Activated naive CD4-positive, alpha-beta T cell treated with anti-CD3 and anti-CD28 coated beads for 36 hours (primary cell): ENCODE measurements at regions not wholly inside any gene's neighbourhood (a gene's known extent, or its start where the extent isn't known, plus 50 kb on each side); places are given as distances from the start of the nearest gene placed in this dataset.
"Not testable (repeated sequence)": the region's sequence is repeated elsewhere in the genome, so short reads cannot be mapped to it uniquely, and the experiment has no call there.

Experiments used
- CTCF ChIA-PET: fragments of 350-600 bp; sonication (Branson Sonifier 250); formaldehyde crosslinking; loops from one replicate; lab custom pipeline; 2021; ENCODE audit warnings: antibody characterized with exemption; lab: Charles Lee
- DNase-seq: peaks from one replicate; pipeline ENCODE4 v3.0.0-alpha.2; 2020
- H3K27ac Mint-ChIP-seq: one replicate; pipeline ENCODE4 v1.8.0; 2021; ENCODE audit warnings: mild to moderate bottlenecking, mixed read lengths
- H3K27me3 Mint-ChIP-seq: one replicate; pipeline ENCODE4 v1.8.0; 2021; ENCODE audit warnings: low read depth, mixed read lengths
- H3K36me3 Mint-ChIP-seq: one replicate; pipeline ENCODE4 v1.8.0; 2021; ENCODE audit warnings: low read depth, mixed read lengths
- H3K4me1 Mint-ChIP-seq: one replicate; pipeline ENCODE4 v1.8.0; 2021; ENCODE audit warnings: low read depth, mixed read lengths
- H3K4me3 Mint-ChIP-seq: one replicate; pipeline ENCODE4 v1.8.0; 2021; ENCODE audit warnings: mild to moderate bottlenecking, moderate library complexity, mixed read lengths
- H3K9me3 Mint-ChIP-seq: one replicate; pipeline ENCODE4 v1.8.0; 2021; ENCODE audit warnings: mixed read lengths
- intact Hi-C: fragments of 100-400 bp; cut with micrococcal nuclease; formaldehyde crosslinking; loops from one replicate; pipeline ENCODE4 v1.15.1; 2023

GRCh38 chr14:38561657-38562056 lies 305.8 kb upstream of the CLEC14A start:
- no peaks in the 10 kb centered on the region for H3K4me1 Mint-ChIP-seq
- H3K4me3 Mint-ChIP-seq = no peak overlapping the region
- H3K36me3 Mint-ChIP-seq = no peaks in the 10 kb centered on the region
- CTCF ChIA-PET = no interaction called here
- peaks cover 14% of the 10 kb centered on the region for H3K9me3 Mint-ChIP-seq
- no peaks in the 10 kb centered on the region for H3K27me3 Mint-ChIP-seq
- intact Hi-C loops = no loop called here
- no peak overlapping the region for H3K27ac Mint-ChIP-seq
- DNase-seq = no peak

GRCh38 chr14:38559711-38560110 lies 303.8 kb upstream of the CLEC14A start:
- CTCF ChIA-PET = interaction anchor here (0.9 kb wide), 1 partner anchor 24 kb away, joined by 3 read pairs; no protein-coding TSS in a partner anchor
- Mint-ChIP-seq H3K27me3 (no peaks in the 10 kb centered on the region), H3K4me3 (no peak overlapping the region), H3K27ac (no peak overlapping the region), H3K4me1 (no peaks in the 10 kb centered on the region), H3K36me3 (no peaks in the 10 kb centered on the region), H3K9me3 (peaks cover 14% of the 10 kb centered on the region)
- no peak for DNase-seq
- intact Hi-C loops = no loop called here

DNA sequence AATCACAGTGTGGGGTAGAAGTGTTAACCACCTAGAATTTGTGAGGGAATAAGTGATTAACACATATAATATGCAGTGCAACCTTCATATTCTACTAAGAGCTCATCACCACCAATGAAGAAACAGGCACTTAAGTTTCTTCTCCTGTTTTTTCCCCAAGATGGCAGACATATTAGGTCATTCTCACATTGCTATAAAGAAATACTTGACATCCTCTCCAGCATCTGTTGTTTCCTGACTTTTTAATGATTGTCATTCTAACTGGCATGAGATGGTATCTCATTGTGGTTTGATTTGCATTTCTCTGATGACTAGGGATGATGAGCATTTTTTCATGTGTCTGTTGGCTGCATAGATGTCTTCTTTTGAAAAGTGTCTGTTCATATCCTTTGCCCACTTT lies 301.5 kb upstream of the CLEC14A start:
- CTCF ChIA-PET, DNase-seq, H3K27ac Mint-ChIP-seq, H3K36me3 Mint-ChIP-seq, H3K4me1 Mint-ChIP-seq, H3K27me3 Mint-ChIP-seq, H3K4me3 Mint-ChIP-seq, intact Hi-C loops: not testable (repeated sequence)
- H3K9me3 Mint-ChIP-seq = peaks cover 12% of the 10 kb centered on the region

DNA sequence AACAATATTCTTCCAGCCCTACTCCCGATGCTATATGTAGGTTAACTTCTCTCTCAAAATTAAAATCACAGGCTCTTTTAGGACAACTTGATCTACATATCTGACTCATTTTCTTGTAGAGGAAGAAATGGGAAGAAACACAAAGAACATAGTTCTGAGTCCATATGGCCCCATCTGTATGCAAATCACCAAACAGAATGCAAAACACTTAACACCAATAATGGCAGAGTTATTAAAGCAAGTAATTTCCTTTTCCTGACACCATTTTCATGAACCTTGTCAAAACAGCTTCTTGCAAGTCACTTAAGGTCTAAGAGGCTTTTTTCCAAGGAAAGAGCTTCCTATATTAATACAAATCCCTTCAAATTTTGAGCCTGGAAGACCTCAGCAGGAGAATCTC lies 300.4 kb upstream of the CLEC14A start:
- intact Hi-C loops = no loop called here
- H3K4me1 Mint-ChIP-seq = no peaks in the 10 kb centered on the region
- DNase-seq = no peak
- H3K27ac Mint-ChIP-seq = no peak overlapping the region
- H3K36me3 Mint-ChIP-seq = no peaks in the 10 kb centered on the region
- no peak overlapping the region for H3K4me3 Mint-ChIP-seq
- H3K9me3 Mint-ChIP-seq = peaks cover 12% of the 10 kb centered on the region
- peaks cover 2% of the 10 kb centered on the region for H3K27me3 Mint-ChIP-seq
- CTCF ChIA-PET = interaction anchor here (0.6 kb wide), 1 partner anchor 67 kb away, joined by 6 read pairs; no protein-coding TSS in a partner anchor

DNA sequence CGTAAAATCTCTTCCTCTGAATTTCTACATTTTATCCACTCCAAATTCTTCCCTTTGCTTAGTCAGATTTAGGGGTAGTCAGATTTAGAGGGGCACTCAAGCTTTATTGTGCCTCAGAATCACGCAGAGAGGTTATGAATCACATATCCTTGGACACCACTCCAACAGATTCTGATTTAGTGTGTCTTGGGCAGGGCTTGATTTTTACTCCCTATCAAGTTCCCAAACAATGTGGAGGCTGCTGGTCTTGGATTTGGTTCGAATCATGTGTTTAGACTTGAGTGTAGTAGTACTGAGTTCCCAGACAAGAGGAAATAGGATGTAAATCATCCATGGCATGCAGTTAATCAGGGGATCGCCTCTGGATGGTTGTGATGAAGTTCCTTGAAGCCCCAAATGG lies 298.1 kb upstream of the CLEC14A start:
- CTCF ChIA-PET = no interaction called here
- Mint-ChIP-seq H3K36me3 (no peaks in the 10 kb centered on the region), H3K4me3 (no peak overlapping the region), H3K27ac (no peak overlapping the region), H3K9me3 (peaks cover 7% of the 10 kb centered on the region), H3K27me3 (peaks cover 2% of the 10 kb centered on the region), H3K4me1 (no peaks in the 10 kb centered on the region)
- intact Hi-C loops = no loop called here
- DNase-seq = no peak

DNA sequence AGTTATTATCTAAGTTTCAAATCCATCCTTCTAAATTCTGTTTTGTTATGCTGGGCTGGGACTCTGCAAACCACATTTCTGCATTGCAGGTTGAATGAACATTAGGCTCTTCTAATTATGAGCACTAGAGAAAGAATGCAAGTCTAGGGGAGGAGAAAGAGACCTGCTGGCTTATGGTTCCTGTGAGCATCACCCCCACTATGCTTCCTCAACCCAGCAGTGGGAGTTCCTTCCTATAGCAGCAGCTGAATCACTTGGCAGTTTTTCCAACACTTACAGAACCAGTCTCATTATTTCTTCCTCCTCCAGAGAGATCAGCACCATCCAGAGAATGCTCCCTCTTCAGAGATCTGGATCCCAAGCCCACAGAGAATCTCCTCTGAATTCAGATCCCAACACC lies 297.7 kb upstream of the CLEC14A start:
- DNase-seq = no peak
- H3K4me3 Mint-ChIP-seq = no peak overlapping the region
- H3K9me3 Mint-ChIP-seq = peaks cover 3% of the 10 kb centered on the region
- no peaks in the 10 kb centered on the region for H3K36me3 Mint-ChIP-seq
- peaks cover 2% of the 10 kb centered on the region for H3K27me3 Mint-ChIP-seq
- H3K27ac Mint-ChIP-seq = no peak overlapping the region
- no peaks in the 10 kb centered on the region for H3K4me1 Mint-ChIP-seq
- intact Hi-C loops = no loop called here
- CTCF ChIA-PET = no interaction called here

DNA sequence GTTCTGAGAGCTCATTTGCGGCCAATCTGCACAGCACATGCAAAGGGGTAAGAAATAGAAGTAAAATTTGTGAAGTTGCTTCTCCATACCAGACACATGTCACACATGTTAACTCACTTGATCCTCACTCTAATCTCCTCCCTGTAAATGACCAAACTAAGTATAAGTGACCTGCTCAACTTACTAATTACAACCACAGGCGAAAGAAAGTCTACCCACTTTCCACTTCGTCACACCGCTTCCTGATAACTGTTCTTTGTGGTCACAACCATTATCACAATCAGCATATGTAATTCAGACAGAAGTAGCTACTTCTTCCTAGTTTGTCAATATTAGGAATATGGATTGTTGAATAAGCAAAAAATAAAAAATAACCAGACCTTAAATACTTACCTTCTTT lies 293.7 kb upstream of the CLEC14A start:
- Mint-ChIP-seq H3K9me3 (no peaks in the 10 kb centered on the region), H3K27me3 (peaks cover 2% of the 10 kb centered on the region), H3K4me1 (no peaks in the 10 kb centered on the region), H3K4me3 (no peak overlapping the region), H3K27ac (no peak overlapping the region), H3K36me3 (no peaks in the 10 kb centered on the region)
- CTCF ChIA-PET = no interaction called here
- intact Hi-C loops = no loop called here
- no peak for DNase-seq

DNA sequence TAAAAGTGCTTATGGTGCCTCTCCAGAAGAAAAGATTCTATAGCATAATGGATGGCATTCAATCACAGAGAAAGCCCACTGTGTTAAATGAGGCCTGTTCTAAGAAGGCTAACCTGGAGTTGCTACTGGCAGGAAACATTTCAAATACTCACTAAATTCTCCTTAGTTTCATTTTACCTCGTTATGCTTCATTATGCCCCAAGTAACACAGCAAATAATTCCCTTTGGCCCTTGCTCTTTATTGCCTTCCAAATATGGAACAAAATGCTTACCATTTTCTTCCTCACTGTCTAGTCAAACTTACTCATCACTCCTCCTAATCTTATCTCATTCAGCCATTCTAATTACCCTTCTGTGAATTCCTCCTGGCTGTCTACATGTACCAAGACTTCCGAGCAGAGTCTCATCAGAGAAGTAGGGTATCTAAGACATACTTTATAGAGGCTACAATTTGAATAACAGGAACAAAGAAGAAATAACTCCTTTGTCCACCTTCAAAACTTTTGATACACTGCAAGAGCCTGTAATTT lies 292.1 kb upstream of the CLEC14A start:
- CTCF ChIA-PET = no interaction called here
- H3K4me3 Mint-ChIP-seq = no peak overlapping the region
- H3K27ac Mint-ChIP-seq = no peak overlapping the region
- H3K4me1 Mint-ChIP-seq = no peaks in the 10 kb centered on the region
- DNase-seq = no peak
- peaks cover 2% of the 10 kb centered on the region for H3K27me3 Mint-ChIP-seq
- intact Hi-C loops = no loop called here
- H3K36me3 Mint-ChIP-seq = no peaks in the 10 kb centered on the region
- H3K9me3 Mint-ChIP-seq = no peaks in the 10 kb centered on the region

DNA sequence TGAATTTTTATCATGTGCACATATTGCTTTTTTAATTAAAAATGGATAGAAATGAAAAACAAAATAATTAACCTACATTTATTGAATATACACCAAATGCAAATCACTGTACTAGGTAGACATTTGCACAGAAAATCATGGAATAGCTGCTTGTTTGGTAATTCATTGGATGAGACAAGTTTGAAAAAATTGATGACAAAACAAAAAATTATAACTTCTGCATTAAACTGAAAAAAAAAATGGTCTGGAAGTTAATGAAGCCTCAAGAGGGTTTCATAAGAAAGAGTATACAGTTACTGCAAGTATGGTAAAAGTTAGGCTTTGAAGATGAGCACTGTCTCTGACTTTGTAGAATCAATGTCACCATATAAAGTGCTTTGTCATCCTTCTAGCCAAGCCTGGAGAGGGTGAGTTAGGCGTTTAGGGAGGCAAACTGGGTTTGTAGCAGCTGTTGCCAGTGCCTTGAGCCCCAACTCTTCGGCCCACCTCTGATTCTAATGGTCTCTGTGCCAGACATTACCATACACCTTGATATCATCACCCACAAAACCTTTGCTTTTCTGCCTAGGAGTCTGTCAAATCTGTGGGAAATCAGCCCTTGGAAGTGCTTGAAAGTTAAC lies 291.1 kb upstream of the CLEC14A start:
- CTCF ChIA-PET = no interaction called here
- Mint-ChIP-seq H3K4me3 (no peak overlapping the region), H3K36me3 (no peaks in the 10 kb centered on the region), H3K9me3 (no peaks in the 10 kb centered on the region), H3K4me1 (no peaks in the 10 kb centered on the region), H3K27ac (no peak overlapping the region), H3K27me3 (peaks cover 4% of the 10 kb centered on the region)
- no peak for DNase-seq
- intact Hi-C loops = no loop called here

GRCh38 chr14:38544776-38545175 lies 288.9 kb upstream of the CLEC14A start:
- no peak for DNase-seq
- intact Hi-C loops = no loop called here
- H3K9me3 Mint-ChIP-seq = no peaks in the 10 kb centered on the region
- H3K4me1 Mint-ChIP-seq = no peaks in the 10 kb centered on the region
- peaks cover 7% of the 10 kb centered on the region for H3K27me3 Mint-ChIP-seq
- no peak overlapping the region for H3K27ac Mint-ChIP-seq
- H3K36me3 Mint-ChIP-seq = no peaks in the 10 kb centered on the region
- H3K4me3 Mint-ChIP-seq = no peak overlapping the region
- CTCF ChIA-PET = no interaction called here

- DNase-seq, H3K27me3 Mint-ChIP-seq, H3K36me3 Mint-ChIP-seq, intact Hi-C loops, H3K9me3 Mint-ChIP-seq, H3K4me3 Mint-ChIP-seq, H3K27ac Mint-ChIP-seq, H3K4me1 Mint-ChIP-seq: not testable (repeated sequence)
- CTCF ChIA-PET = interaction anchor here (0.6 kb wide), 1 partner anchor 346 kb away, joined by 5 read pairs; no protein-coding TSS in a partner anchor
These were observed 288.0 kb upstream of the CLEC14A start for GRCh38 chr14:38543851-38544250.

DNA sequence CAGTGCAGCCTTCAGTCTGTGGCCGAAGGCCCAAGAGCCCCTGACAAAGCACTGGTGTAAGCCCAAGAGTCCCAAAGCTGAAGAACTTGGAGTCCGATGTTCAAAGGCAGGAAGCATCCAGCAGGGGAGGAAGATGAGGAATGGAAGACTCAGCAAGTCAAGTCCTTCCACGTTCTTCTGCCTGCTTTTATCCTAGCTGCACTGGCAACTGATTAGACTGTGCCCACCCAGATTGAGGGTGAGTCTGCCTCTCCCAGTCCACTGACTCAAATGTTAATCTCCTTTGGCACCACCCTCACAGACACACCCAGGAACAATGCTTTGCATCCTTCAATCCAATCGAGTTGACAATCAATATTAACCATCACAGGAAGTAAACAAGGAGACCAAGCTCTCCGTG lies 282.2 kb upstream of the CLEC14A start:
- H3K36me3 Mint-ChIP-seq = not testable (repeated sequence)

GRCh38 chr14:38536376-38537038 lies 280.6 kb upstream of the CLEC14A start:
- Mint-ChIP-seq H3K4me1 (no peaks in the 10 kb centered on the region), H3K27me3 (no peaks in the 10 kb centered on the region), H3K27ac (no peak overlapping the region), H3K9me3 (no peaks in the 10 kb centered on the region), H3K4me3 (no peak overlapping the region), H3K36me3 (no peaks in the 10 kb centered on the region)
- intact Hi-C loops = no loop called here
- no peak for DNase-seq
- CTCF ChIA-PET = interaction anchor here (0.7 kb wide), 1 partner anchor 23 kb away, joined by 3 read pairs; no protein-coding TSS in a partner anchor

More for the DNA sequence above, 282.2 kb upstream of the CLEC14A start:
- H3K9me3 Mint-ChIP-seq, DNase-seq, H3K27me3 Mint-ChIP-seq, H3K4me3 Mint-ChIP-seq, H3K4me1 Mint-ChIP-seq, intact Hi-C loops, CTCF ChIA-PET, H3K27ac Mint-ChIP-seq: not testable (repeated sequence)
